ENCODE measurements at regions not wholly inside any gene's neighbourhood (a gene's known extent, or its start where the extent isn't known, plus 50 kb on each side); places are given as distances from the start of the nearest gene placed in this dataset.

- TF ChIP-seq CTCF (IDR thresholded peaks at IDR 0.05): no peak
- TF ChIP-seq EZH2 (IDR thresholded peaks at IDR 0.05): no peak
- TF ChIP-seq EZH2phosphoT487 (IDR thresholded peaks at IDR 0.05): no peak
Observed at GRCh38 chr4:155026715-155027114, 181.7 kb upstream of the NPY2R start.
